Midbrain (tissue), 1 donor: ENCODE measurements at regions not wholly inside any gene's neighbourhood (a gene's known extent, or its start where the extent isn't known, plus 50 kb on each side); places are given as distances from the start of the nearest gene placed in this dataset.

Source experiments
- DNase-seq: peaks from one replicate; lab custom pipeline; 2025; lab: John Stamatoyannopoulos, UW

- peak; percentile 18 for DNase-seq
Measured at GRCh38 chr2:136572335-136572734, 193.0 kb upstream of the THSD7B start.

GRCh38 chr2:136557203-136557602, 208.1 kb upstream of the THSD7B start:
- no peak for DNase-seq

GRCh38 chr2:136550181-136550580, 215.2 kb upstream of the THSD7B start:
- DNase-seq = no peak

- no peak for DNase-seq
Measured at GRCh38 chr2:136539355-136539754, 226.0 kb upstream of the THSD7B start.

- DNase-seq = peak; percentile 25
Measured at GRCh38 chr2:136538489-136538888, 226.9 kb upstream of the THSD7B start.

GRCh38 chr2:136534811-136535210, 230.5 kb upstream of the THSD7B start:
- no peak for DNase-seq

GRCh38 chr2:136532171-136532570, 233.2 kb upstream of the THSD7B start:
- no peak for DNase-seq

- no peak for DNase-seq
Measured at GRCh38 chr2:136531731-136532130, 233.6 kb upstream of the THSD7B start.

GRCh38 chr2:136530146-136530545, 235.2 kb upstream of the THSD7B start:
- no peak for DNase-seq

- DNase-seq = no peak
Measured at GRCh38 chr2:136527560-136527959, 237.8 kb upstream of the THSD7B start.

GRCh38 chr2:136522724-136523123, 242.6 kb upstream of the THSD7B start:
- no peak for DNase-seq

GRCh38 chr2:136517716-136518115, 247.6 kb upstream of the THSD7B start:
- DNase-seq = no peak

- DNase-seq = no peak
Measured at GRCh38 chr2:136510244-136510643, 255.1 kb upstream of the THSD7B start.

- no peak for DNase-seq
Measured at GRCh38 chr2:136505462-136505861, 259.9 kb upstream of the THSD7B start.

GRCh38 chr2:136502660-136503059, 262.7 kb upstream of the THSD7B start:
- no peak for DNase-seq

GRCh38 chr2:136497709-136498108, 267.6 kb upstream of the THSD7B start:
- no peak for DNase-seq

GRCh38 chr2:136496966-136497365, 268.4 kb upstream of the THSD7B start:
- DNase-seq = no peak

- no peak for DNase-seq
Measured at GRCh38 chr2:136495636-136496035, 269.7 kb upstream of the THSD7B start.

- DNase-seq = no peak
Measured at GRCh38 chr2:136492901-136493300, 272.4 kb upstream of the THSD7B start.

GRCh38 chr2:136490100-136490499, 275.2 kb upstream of the THSD7B start:
- no peak for DNase-seq

- DNase-seq = no peak
Measured at GRCh38 chr2:136487421-136487820, 277.9 kb upstream of the THSD7B start.

GRCh38 chr2:136486115-136486514, 279.2 kb upstream of the THSD7B start:
- DNase-seq = no peak

GRCh38 chr2:136482966-136483365, 282.4 kb upstream of the THSD7B start:
- DNase-seq = no peak

GRCh38 chr2:136482006-136482405, 283.3 kb upstream of the THSD7B start:
- DNase-seq = no peak

GRCh38 chr2:136479696-136480095, 285.6 kb upstream of the THSD7B start:
- no peak for DNase-seq
